ENCODE measurements at regions not wholly inside any gene's neighbourhood (a gene's known extent, or its start where the extent isn't known, plus 50 kb on each side); places are given as distances from the start of the nearest gene placed in this dataset.

GRCh38 chr16:66262253-66263167 is 104.0 kb upstream of the CDH5 start:
- no peaks in the 10 kb centered on the region for H3K36me3 ChIP-seq
- no peaks in the 10 kb centered on the region for H3K27me3 ChIP-seq
- peak overlapping the region in 2 of 4 donors; percentile 27 to 58 for H3K27ac ChIP-seq (replicated peaks in 1 of 4)
- H3K4me3 ChIP-seq: no peak overlapping the region
- DNase-seq (ENCODE audit: extremely low spot score): no peak
- intact Hi-C loops (cut with DNase I): no loop called here
- 54% methylated on average over 9 of the region's 11 CpGs for WGBS
- H3K9me3 ChIP-seq: no peaks in the 10 kb centered on the region
- TF ChIP-seq POLR2A (IDR thresholded peaks at IDR 0.05; ENCODE audit: low read depth): no peak
- TF ChIP-seq POLR2AphosphoS5 (IDR thresholded peaks at IDR 0.05): no peak
- peaks cover 13 to 50% (median 45%) of the 10 kb centered on the region in 4 donors for H3K4me1 ChIP-seq

GRCh38 chr16:66261826-66262225 is 104.7 kb upstream of the CDH5 start:
- intact Hi-C loops (cut with DNase I): no loop called here
- no peak overlapping the region for H3K4me3 ChIP-seq
- WGBS: 93% methylated on average over 3 of the region's 3 CpGs

DNA sequence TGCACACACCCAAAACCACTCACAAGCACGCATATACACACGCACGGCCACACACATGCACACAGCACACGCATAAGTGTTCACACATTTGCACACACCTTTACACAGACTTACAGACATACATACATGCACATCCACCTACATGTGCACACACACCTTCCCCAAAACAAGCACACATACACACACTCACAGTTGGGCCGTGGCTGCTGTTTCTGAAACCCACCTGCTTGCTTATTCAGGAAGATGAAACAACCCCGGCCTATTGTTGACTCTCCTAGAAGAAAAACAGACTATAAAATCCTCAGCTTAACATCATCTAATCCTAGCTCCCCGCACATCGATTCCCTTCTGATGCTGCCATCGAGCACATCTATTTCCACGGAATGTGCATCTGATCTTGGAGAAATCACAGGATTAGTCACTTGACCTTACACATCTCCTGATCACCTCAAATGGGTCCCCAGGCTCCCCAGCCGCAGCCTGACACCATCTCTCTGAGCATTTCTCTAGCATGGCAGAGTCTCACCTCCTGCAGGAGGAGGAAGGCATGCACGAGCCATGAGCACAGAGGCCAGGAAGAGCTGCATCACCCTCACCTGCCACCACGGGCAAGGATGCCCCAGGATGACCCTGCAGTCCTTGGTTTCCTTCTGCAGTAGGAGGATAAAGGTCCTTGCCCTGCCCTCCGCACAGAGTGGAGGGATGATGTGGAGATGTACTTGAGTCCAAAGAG is 105.8 kb upstream of the CDH5 start:
- Histone ChIP-seq H3K9me3 (no peaks in the 10 kb centered on the region), H3K27me3 (no peaks in the 10 kb centered on the region), H3K4me3 (no peak overlapping the region), H3K27ac (replicated peaks in 1 of 4) (no peak overlapping the region), H3K36me3 (no peaks in the 10 kb centered on the region), H3K4me1 (peaks cover 6 to 32% (median 29%) of the 10 kb centered on the region in 4 donors)
- TF ChIP-seq EP300 (IDR thresholded peaks at IDR 0.05) (no peak), POLR2A (IDR thresholded peaks at IDR 0.05; ENCODE audit: low read depth) (no peak), CTCF (IDR thresholded peaks at IDR 0.05) (no peak), POLR2AphosphoS5 (IDR thresholded peaks at IDR 0.05) (no peak)
- intact Hi-C loops (cut with DNase I): no loop called here
- DNase-seq (ENCODE audit: extremely low spot score): no peak
- WGBS: 91% methylated on average over 14 of the region's 14 CpGs

More at GRCh38 chr16:66261826-66262225, 104.7 kb upstream of the CDH5 start:
- TF ChIP-seq EP300 (IDR thresholded peaks at IDR 0.05) (no peak), CTCF (IDR thresholded peaks at IDR 0.05) (no peak), POLR2AphosphoS5 (IDR thresholded peaks at IDR 0.05) (no peak), POLR2A (IDR thresholded peaks at IDR 0.05; ENCODE audit: low read depth) (no peak)
- H3K4me1 ChIP-seq: peaks cover 8 to 44% (median 40%) of the 10 kb centered on the region in 4 donors
- H3K27me3 ChIP-seq: no peaks in the 10 kb centered on the region
- H3K36me3 ChIP-seq: no peaks in the 10 kb centered on the region
- H3K27ac ChIP-seq (replicated peaks in 1 of 4): no peak overlapping the region
- DNase-seq (ENCODE audit: extremely low spot score): no peak
- H3K9me3 ChIP-seq: no peaks in the 10 kb centered on the region

DNA sequence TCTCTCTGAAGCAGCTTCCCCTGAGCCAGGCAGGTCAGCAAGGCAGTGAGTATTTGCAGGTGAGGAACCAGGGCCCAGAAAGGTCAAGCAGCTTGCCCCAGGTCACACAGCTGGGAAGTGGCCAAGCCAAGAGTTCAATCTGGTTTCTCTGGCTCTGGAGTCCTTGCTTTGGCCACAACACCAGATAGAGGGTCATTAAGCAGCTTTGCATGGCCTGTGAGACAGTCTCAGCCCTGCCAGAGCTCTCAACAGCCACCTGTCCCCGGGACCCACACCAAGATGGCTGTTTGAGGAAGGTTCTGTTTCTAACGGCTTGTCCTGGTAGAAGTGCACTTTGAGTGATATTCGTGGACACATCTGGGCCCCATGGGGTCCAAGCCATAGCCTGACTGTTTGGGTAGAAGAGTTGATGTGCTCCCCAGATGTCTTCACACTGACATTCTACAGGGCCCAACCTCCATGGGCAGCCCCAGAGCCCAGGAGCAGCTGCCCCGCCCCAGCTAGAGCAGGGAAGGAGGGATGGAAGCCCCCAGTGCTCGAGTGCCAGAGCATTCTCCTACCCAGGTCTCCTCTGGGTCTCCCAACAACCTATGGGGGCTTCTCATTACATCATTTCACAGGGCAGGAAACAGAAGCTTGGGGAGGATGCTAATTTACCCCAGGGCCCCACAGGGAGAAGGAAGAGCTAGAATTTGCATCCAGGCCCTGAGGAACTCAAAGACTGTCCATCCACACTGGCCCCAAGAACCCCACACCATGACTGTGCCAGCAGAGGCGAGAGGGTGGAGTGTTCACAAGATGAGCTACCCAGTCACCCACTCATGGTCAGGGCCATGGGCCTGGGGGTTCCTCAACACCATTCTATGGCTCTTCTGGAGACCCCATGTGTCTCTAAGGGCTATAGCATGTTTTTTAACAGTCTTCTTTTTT is 107.3 kb upstream of the CDH5 start:
- Histone ChIP-seq H3K9me3 (no peaks in the 10 kb centered on the region), H3K4me1 (peaks cover 6 to 26% (median 24%) of the 10 kb centered on the region in 4 donors), H3K27me3 (no peaks in the 10 kb centered on the region), H3K36me3 (no peaks in the 10 kb centered on the region), H3K4me3 (no peak overlapping the region), H3K27ac (replicated peaks in 1 of 4) (no peak overlapping the region)
- intact Hi-C loops (cut with DNase I): no loop called here
- TF ChIP-seq EP300 (IDR thresholded peaks at IDR 0.05) (no peak), POLR2A (IDR thresholded peaks at IDR 0.05; ENCODE audit: low read depth) (no peak), POLR2AphosphoS5 (IDR thresholded peaks at IDR 0.05) (no peak), CTCF (IDR thresholded peaks at IDR 0.05) (no peak)
- no peak for DNase-seq (ENCODE audit: extremely low spot score)
- WGBS: 29% methylated on average over 1 of the region's 6 CpGs
